ENCODE measurements at regions not wholly inside any gene's neighbourhood (a gene's known extent, or its start where the extent isn't known, plus 50 kb on each side); places are given as distances from the start of the nearest gene placed in this dataset.

GRCh38 chr3:68373727-68374126, 558.6 kb downstream of the TAFA4 start:
- TF ChIP-seq POLR2A (IDR thresholded peaks at IDR 0.05; ENCODE audit: low read length): no peak
- no peak for TF ChIP-seq GATA1 (IDR thresholded peaks at IDR 0.05; ENCODE audit: low read depth, low read length)

Measured in erythroblast (primary cell).